ENCODE measurements at regions not wholly inside any gene's neighbourhood (a gene's known extent, or its start where the extent isn't known, plus 50 kb on each side); places are given as distances from the start of the nearest gene placed in this dataset.

DNA sequence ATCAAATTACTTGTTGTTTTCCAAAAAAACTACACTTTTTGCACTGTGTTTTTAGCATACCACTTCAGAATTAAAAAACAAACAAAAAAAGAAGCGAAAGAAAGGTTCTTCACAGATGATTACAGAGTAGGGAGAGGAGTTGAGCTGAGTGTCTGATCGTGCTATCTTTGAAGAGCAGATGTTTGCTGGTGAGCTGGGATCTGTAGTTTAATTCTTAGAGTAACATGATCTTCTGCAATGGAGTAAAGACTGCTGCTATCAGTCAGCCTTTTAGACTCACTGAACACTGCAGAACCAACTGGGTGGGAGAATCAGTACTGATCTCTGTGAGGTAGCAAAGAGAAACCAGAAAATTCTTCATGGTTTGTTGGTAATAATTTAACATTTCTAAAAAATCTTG, 1197.8 kb upstream of the SORCS1 start:
- no peak for TF ChIP-seq Cebpa-rat (IDR thresholded peaks at IDR 0.05)
- Histone ChIP-seq H3K9me3 (replicated peaks in 1 of 11) (no peaks in the 10 kb centered on the region), H3K9ac (no peak overlapping the region), H3K27ac (no peak overlapping the region), H3K27me3 (no peaks in the 10 kb centered on the region), H4K20me1 (no peaks in the 10 kb centered on the region), H3K4me1 (no peaks in the 10 kb centered on the region), H3K4me3 (no peak overlapping the region), H3K36me3 (no peaks in the 10 kb centered on the region), H3K4me2 (no peak overlapping the region)

DNA sequence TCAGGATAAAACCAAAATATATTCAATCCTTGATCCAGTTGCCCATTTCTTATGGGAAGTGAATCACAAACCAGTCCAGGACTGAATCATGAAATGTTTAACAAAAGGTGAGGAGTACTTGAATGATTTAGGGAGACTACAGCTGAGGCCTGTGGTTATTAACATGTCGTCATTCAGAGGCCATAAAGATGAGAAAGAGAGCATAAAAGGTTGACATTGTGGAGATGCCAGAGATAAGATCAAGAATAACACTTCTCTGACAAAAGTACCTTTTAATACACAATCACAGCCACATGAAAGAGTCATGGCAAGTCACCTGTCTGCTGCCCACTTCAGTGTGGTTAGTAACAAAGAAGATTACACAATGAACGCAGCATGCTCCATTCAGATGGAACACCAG, 1195.7 kb upstream of the SORCS1 start:
- no peak for TF ChIP-seq Cebpa-rat (IDR thresholded peaks at IDR 0.05)
- Histone ChIP-seq H3K27ac (no peak overlapping the region), H3K27me3 (no peaks in the 10 kb centered on the region), H3K9me3 (replicated peaks in 1 of 11) (no peaks in the 10 kb centered on the region), H4K20me1 (no peaks in the 10 kb centered on the region), H3K4me3 (no peak overlapping the region), H3K4me1 (no peaks in the 10 kb centered on the region), H3K9ac (no peak overlapping the region), H3K36me3 (no peaks in the 10 kb centered on the region), H3K4me2 (no peak overlapping the region)

DNA sequence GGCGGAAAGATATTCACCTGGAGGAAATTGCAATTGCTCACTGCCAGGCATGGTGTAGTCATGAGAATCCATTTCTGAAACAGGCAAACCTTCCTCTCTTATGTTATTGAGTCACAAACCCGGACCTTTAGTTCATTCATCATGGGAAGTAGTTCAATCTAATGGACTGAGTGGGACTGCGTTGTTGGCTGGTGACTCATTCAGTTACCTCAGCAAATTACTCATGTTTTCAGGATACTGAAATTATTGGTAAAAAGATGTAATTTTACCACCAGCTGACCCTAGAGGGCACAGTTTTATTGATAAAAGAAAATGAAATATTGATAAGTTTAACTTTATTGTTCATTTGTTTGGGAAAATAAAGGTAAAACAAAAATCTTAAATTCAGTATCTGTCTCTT, 1194.4 kb upstream of the SORCS1 start:
- Histone ChIP-seq H3K36me3 (no peaks in the 10 kb centered on the region), H3K4me3 (no peak overlapping the region), H3K9me3 (replicated peaks in 1 of 11) (no peaks in the 10 kb centered on the region), H3K4me2 (no peak overlapping the region), H3K27ac (no peak overlapping the region), H3K9ac (no peak overlapping the region), H3K27me3 (no peaks in the 10 kb centered on the region), H4K20me1 (no peaks in the 10 kb centered on the region), H3K4me1 (no peaks in the 10 kb centered on the region)
- no peak for TF ChIP-seq Cebpa-rat (IDR thresholded peaks at IDR 0.05)

- no peaks in the 10 kb centered on the region for H3K9me3 ChIP-seq (replicated peaks in 1 of 11)
- H3K36me3 ChIP-seq: no peaks in the 10 kb centered on the region
- H3K27ac ChIP-seq: no peak overlapping the region
- TF ChIP-seq Cebpa-rat (IDR thresholded peaks at IDR 0.05): no peak
- H3K4me1 ChIP-seq: no peaks in the 10 kb centered on the region
- H3K27me3 ChIP-seq: no peaks in the 10 kb centered on the region
- H3K9ac ChIP-seq: no peak overlapping the region
- no peaks in the 10 kb centered on the region for H4K20me1 ChIP-seq
- no peak overlapping the region for H3K4me3 ChIP-seq
- H3K4me2 ChIP-seq: no peak overlapping the region
Measured at GRCh38 chr10:108352771-108353170, 1188.3 kb upstream of the SORCS1 start.

GRCh38 chr10:108348215-108348614, 1183.7 kb upstream of the SORCS1 start:
- TF ChIP-seq Cebpa-rat (IDR thresholded peaks at IDR 0.05): no peak
- H3K36me3 ChIP-seq: no peaks in the 10 kb centered on the region
- no peaks in the 10 kb centered on the region for H3K27me3 ChIP-seq
- no peaks in the 10 kb centered on the region for H3K4me1 ChIP-seq
- no peak overlapping the region for H3K4me2 ChIP-seq
- H3K4me3 ChIP-seq: no peak overlapping the region
- H3K27ac ChIP-seq: no peak overlapping the region
- no peaks in the 10 kb centered on the region for H4K20me1 ChIP-seq
- H3K9ac ChIP-seq: no peak overlapping the region
- no peaks in the 10 kb centered on the region for H3K9me3 ChIP-seq (replicated peaks in 1 of 11)

DNA sequence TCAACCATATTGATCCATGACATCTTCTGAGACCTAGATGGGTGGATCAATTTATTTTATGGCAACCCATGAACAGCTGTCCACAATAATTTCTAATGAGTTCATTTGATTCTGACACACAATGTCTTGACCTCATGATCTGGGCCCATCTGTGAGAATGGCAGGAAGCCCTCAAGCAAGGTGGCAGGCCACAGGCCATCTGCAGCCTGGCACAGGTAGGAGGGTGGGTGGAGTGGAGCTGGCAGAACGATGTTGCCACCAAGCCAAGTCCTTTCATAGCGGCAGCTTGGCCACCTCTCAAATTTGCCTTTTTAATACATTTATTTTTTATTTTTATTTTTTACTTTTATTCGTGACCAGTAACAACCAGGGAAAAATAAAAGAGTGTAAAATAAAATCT, 1181.6 kb upstream of the SORCS1 start:
- Histone ChIP-seq H3K36me3 (no peaks in the 10 kb centered on the region), H4K20me1 (no peaks in the 10 kb centered on the region), H3K4me3 (no peak overlapping the region), H3K27ac (no peak overlapping the region), H3K4me1 (no peaks in the 10 kb centered on the region), H3K4me2 (no peak overlapping the region), H3K9me3 (replicated peaks in 1 of 11) (no peaks in the 10 kb centered on the region), H3K27me3 (no peaks in the 10 kb centered on the region), H3K9ac (no peak overlapping the region)
- no peak for TF ChIP-seq Cebpa-rat (IDR thresholded peaks at IDR 0.05)

DNA sequence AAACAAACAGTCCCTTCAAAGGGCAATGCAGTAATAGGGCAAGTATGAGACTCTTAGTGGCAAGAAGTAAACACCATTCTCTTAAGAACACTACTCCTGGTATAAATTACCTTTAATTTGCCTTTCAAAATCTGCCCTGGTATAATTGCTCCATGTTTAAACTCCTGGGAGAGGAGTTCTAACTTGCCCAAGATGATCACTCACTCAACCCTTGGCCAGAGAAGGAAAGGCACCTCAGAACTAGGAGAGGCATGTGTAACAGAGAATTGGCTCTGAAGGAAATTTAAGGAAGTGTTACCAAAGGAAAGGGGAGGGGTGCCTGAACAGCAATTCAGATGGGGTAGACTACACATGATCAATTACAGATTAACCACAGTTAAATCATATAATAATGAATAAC, 1173.6 kb upstream of the SORCS1 start:
- no peaks in the 10 kb centered on the region for H4K20me1 ChIP-seq
- H3K9ac ChIP-seq: no peak overlapping the region
- H3K36me3 ChIP-seq: no peaks in the 10 kb centered on the region
- no peak for TF ChIP-seq Cebpa-rat (IDR thresholded peaks at IDR 0.05)
- H3K27me3 ChIP-seq: no peaks in the 10 kb centered on the region
- no peak overlapping the region for H3K27ac ChIP-seq
- no peak overlapping the region for H3K4me2 ChIP-seq
- no peak overlapping the region for H3K4me3 ChIP-seq
- no peaks in the 10 kb centered on the region for H3K9me3 ChIP-seq (replicated peaks in 1 of 11)
- no peaks in the 10 kb centered on the region for H3K4me1 ChIP-seq

- H3K4me2 ChIP-seq: no peak overlapping the region
- no peaks in the 10 kb centered on the region for H3K9me3 ChIP-seq (replicated peaks in 1 of 11)
Measured at GRCh38 chr10:108336836-108337235, 1172.3 kb upstream of the SORCS1 start.

DNA sequence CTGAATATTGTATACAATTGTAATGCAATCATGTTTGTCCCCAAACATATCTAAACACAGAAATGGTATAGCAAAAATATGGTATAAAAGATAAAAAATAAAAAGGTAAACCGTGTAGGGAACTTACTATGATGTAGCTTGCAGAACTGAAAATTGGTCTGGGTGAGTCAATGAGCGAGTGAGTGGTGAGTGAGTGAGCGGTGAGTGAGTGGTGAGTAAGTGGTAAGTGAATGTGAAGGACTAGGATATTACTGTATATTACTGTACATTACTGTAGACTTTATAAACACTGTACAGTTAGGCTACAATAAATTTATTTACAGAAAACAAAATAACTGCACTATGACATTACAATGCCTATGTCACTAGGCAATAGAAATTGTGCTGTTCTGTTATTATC, 1163.2 kb upstream of the SORCS1 start:
- H3K4me2 ChIP-seq: no peak overlapping the region
- H3K4me3 ChIP-seq: no peak overlapping the region
- no peaks in the 10 kb centered on the region for H3K36me3 ChIP-seq
- H3K27me3 ChIP-seq: no peaks in the 10 kb centered on the region
- no peak for TF ChIP-seq Cebpa-rat (IDR thresholded peaks at IDR 0.05)
- H4K20me1 ChIP-seq: no peaks in the 10 kb centered on the region
- H3K9me3 ChIP-seq (replicated peaks in 1 of 11): no peaks in the 10 kb centered on the region
- H3K9ac ChIP-seq: no peak overlapping the region
- no peaks in the 10 kb centered on the region for H3K4me1 ChIP-seq
- no peak overlapping the region for H3K27ac ChIP-seq

More at GRCh38 chr10:108336836-108337235, 1172.3 kb upstream of the SORCS1 start:
- no peak overlapping the region for H3K9ac ChIP-seq
- H3K27me3 ChIP-seq: no peaks in the 10 kb centered on the region
- no peaks in the 10 kb centered on the region for H3K36me3 ChIP-seq
- no peak overlapping the region for H3K27ac ChIP-seq
- H3K4me3 ChIP-seq: no peak overlapping the region
- no peaks in the 10 kb centered on the region for H4K20me1 ChIP-seq
- no peaks in the 10 kb centered on the region for H3K4me1 ChIP-seq
- TF ChIP-seq Cebpa-rat (IDR thresholded peaks at IDR 0.05): no peak

- no peaks in the 10 kb centered on the region for H3K9me3 ChIP-seq (replicated peaks in 1 of 11)
- H3K36me3 ChIP-seq: no peaks in the 10 kb centered on the region
- H3K4me2 ChIP-seq: no peak overlapping the region
- H4K20me1 ChIP-seq: no peaks in the 10 kb centered on the region
- no peak for TF ChIP-seq Cebpa-rat (IDR thresholded peaks at IDR 0.05)
- no peaks in the 10 kb centered on the region for H3K4me1 ChIP-seq
- H3K27ac ChIP-seq: no peak overlapping the region
- H3K9ac ChIP-seq: no peak overlapping the region
- H3K4me3 ChIP-seq: no peak overlapping the region
- no peaks in the 10 kb centered on the region for H3K27me3 ChIP-seq
Measured at GRCh38 chr10:108323274-108323798, 1158.8 kb upstream of the SORCS1 start.

Measured in BLaER1 treated with 17β-estradiol and CSF1 and Interleukin-3, amounts not matched to agents 10 nM and 100 nM (cell line).